Psoas muscle (tissue), 7 donors: ENCODE measurements at regions not wholly inside any gene's neighbourhood (a gene's known extent, or its start where the extent isn't known, plus 50 kb on each side); places are given as distances from the start of the nearest gene placed in this dataset.

Experiments
- ATAC-seq, 4 donors: fragments of 200-7000 bp; cut with Tn5 transposase; one replicate each; pipeline ENCODE4 v1.9.1; 2020; ENCODE audit warnings: moderate library complexity in 3 of 4, mild to moderate bottlenecking in 2 of 4
- DNase-seq, 2 donors: peaks; one replicate each; pipeline ENCODE4 v3.0.0-alpha.2; 2020
- H3K27ac ChIP-seq: fragments of 200-600 bp; one replicate; pipeline ENCODE4 v1.8.0; 2022
- H3K27me3 ChIP-seq, 3 donors: fragments of 200-600 bp in 1 of 3; one replicate each; pipeline versions ENCODE4 v1.6.1 to v1.8.0; 2013 to 2022; ENCODE audit warnings: low read length in 2 of 3, mild to moderate bottlenecking in 2 of 3, moderate library complexity in 1 of 3; ENCODE audit not compliant: insufficient read depth in 3 of 3
- H3K36me3 ChIP-seq, 2 donors: fragments of 200-600 bp in 1 of 2; one replicate each; pipeline versions ENCODE4 v1.6.1 to v1.8.0; 2013 to 2022; ENCODE audit warnings: low read depth in 1 of 2, mild to moderate bottlenecking in 1 of 2, moderate library complexity in 1 of 2; ENCODE audit not compliant: insufficient read depth in 1 of 2
- H3K4me1 ChIP-seq: fragments of 200-600 bp; one replicate; pipeline ENCODE4 v1.8.0; 2022
- H3K4me3 ChIP-seq: fragments of 200-600 bp; one replicate; pipeline ENCODE4 v1.8.0; 2022; ENCODE audit warnings: mild to moderate bottlenecking
- H3K9me3 ChIP-seq: fragments of 200-600 bp; one replicate; pipeline ENCODE4 v1.8.0; 2022
- WGBS, 3 donors: extraction: QIAGEN DNeasy Blood & Tissue Kit; methylation state at CpG; one replicate each; pipeline versions ENCODE4 v1.1.6 to v1.1.7; 2013; 5-methylcytosine and 5-hydroxymethylcytosine counted together
- intact Hi-C, 2 donors: fragments of 100-400 bp; cut with DNase I; formaldehyde crosslinking; loops; one replicate each; pipeline versions ENCODE4 v1.11.0 to v1.14.2; 2022
- TF ChIP-seq, protein P1 (sequence below): fragments of 200-600 bp; IDR thresholded peaks from one replicate; pipeline ENCODE4 v1.8.0; 2022; ENCODE audit warnings: antibody characterized with exemption
- donor health status: healthy with polysubstance abuse.
- donor health status: DM: no; HTN: no; CAD: no; lungs with moderate emphysema.
- donor health status: Bipolar disorder and iron deficiency.
- donor health status: healthy.
- donor health status: DM: yes; HTN: yes; CAD: no.
- donor health status: DM: no; HTN: no; CAD: no.
- donor health status: DM: yes; HTN: yes; CAD: no.

DNA sequence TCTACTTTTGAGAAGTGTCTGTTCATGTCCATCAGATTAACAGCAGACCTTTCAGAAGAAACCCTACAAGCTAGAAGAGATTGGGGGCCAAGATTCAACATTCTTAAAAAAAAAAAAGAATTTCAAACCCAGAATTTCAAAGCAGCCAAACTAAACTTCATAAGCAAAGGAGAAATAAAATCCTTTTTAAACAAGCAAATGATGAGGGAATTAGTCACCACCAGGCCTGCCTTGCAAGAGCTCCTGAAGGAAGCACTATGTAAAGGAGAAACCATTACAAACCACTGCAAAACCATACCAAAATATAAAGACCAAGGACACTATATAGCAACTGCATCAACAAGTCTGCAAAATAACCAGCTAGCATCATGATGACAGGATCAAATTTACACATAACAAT, 124.6 kb upstream of the PDE4D start:
- TF ChIP-seq, protein P1, sequence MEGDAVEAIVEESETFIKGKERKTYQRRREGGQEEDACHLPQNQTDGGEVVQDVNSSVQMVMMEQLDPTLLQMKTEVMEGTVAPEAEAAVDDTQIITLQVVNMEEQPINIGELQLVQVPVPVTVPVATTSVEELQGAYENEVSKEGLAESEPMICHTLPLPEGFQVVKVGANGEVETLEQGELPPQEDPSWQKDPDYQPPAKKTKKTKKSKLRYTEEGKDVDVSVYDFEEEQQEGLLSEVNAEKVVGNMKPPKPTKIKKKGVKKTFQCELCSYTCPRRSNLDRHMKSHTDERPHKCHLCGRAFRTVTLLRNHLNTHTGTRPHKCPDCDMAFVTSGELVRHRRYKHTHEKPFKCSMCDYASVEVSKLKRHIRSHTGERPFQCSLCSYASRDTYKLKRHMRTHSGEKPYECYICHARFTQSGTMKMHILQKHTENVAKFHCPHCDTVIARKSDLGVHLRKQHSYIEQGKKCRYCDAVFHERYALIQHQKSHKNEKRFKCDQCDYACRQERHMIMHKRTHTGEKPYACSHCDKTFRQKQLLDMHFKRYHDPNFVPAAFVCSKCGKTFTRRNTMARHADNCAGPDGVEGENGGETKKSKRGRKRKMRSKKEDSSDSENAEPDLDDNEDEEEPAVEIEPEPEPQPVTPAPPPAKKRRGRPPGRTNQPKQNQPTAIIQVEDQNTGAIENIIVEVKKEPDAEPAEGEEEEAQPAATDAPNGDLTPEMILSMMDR = no peak
- Histone ChIP-seq H3K27me3 (no peaks in the 10 kb centered on the region), H3K4me3 (no peak overlapping the region), H3K27ac (no peak overlapping the region), H3K36me3 (no peaks in the 10 kb centered on the region), H3K9me3 (no peaks in the 10 kb centered on the region), H3K4me1 (no peaks in the 10 kb centered on the region)
- ATAC-seq (no peak), DNase-seq (no peak)
- intact Hi-C loops = no loop called here

DNA sequence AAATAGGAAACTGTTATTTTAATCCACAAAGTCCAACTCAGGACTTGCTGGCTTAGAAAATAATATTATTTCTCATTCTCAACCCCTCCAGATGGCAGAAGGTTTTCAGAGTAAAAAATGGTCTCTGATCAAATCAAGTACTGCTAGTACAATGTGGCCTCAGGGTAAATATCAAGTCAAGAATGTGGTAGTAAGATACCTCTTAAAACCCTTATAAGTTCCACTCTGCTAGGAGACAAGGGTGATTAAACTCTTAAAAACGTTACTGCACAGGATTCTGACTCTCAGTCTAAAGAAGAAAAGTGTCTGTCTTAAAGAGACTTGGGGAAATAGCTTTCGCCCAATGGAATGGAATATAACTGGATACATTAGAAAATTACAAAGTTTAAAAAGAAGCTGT, 120.8 kb upstream of the PDE4D start:
- DNase-seq (no peak), ATAC-seq (no peak)
- TF ChIP-seq, protein P1 = no peak
- 61 to 70% (median 69%) methylated on average over 2 of the region's 2 CpGs for WGBS, 3 donors
- no peaks in the 10 kb centered on the region for H3K9me3 ChIP-seq
- no peaks in the 10 kb centered on the region for H3K4me1 ChIP-seq
- no peak overlapping the region for H3K4me3 ChIP-seq
- no peak overlapping the region for H3K27ac ChIP-seq
- no peaks in the 10 kb centered on the region for H3K36me3 ChIP-seq
- intact Hi-C loops = no loop called here
- no peaks in the 10 kb centered on the region for H3K27me3 ChIP-seq

DNA sequence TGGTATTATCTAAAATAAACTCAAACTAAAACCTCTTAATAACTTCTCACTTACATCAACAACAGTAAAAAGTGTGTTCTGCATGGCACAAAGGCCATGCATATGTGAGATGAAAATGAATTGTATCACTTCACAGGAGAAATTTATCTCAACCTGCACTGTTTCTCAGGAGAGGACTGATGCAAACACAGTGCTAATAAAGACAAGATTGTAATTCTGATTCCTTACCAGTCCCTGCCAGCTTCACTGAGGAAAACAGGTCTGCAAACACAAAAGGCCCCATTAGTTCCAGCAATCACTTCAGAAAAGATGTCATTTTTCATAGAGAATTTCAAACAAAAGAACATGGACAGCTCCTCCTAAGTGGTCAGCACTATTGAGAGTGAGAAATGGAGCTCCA, 117.3 kb upstream of the PDE4D start:
- H3K9me3 ChIP-seq = no peaks in the 10 kb centered on the region
- no peaks in the 10 kb centered on the region for H3K36me3 ChIP-seq
- no peaks in the 10 kb centered on the region for H3K4me1 ChIP-seq
- no peaks in the 10 kb centered on the region for H3K27me3 ChIP-seq
- H3K4me3 ChIP-seq = no peak overlapping the region
- H3K27ac ChIP-seq = no peak overlapping the region
- ATAC-seq (no peak), DNase-seq (no peak)
- intact Hi-C loops = no loop called here
- TF ChIP-seq, protein P1 = no peak

DNA sequence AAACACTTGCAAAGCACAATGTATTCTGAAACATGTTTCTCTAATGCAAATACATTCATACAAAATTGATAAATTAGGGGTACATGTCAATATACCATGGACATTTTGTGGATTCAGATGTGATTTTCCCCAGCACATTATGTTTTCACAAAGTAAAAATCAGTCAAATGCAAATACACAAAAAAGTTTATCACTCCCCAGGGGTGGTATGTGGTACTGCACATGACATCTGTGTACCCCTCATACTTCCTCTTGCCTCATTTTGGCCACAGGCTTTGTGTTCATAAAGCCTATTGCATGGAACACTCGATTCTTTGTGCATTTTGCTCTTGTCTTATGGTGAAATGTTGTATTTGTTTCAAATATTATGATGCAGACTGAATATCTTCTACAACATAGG, 116.8 kb upstream of the PDE4D start:
- TF ChIP-seq, protein P1 = no peak
- H3K36me3 ChIP-seq = no peaks in the 10 kb centered on the region
- ATAC-seq (no peak), DNase-seq (no peak)
- intact Hi-C loops = no loop called here
- WGBS, 3 donors = 51 to 64% (median 57%) methylated on average over 1 of the region's 1 CpG
- H3K27me3 ChIP-seq = no peaks in the 10 kb centered on the region
- H3K9me3 ChIP-seq = no peaks in the 10 kb centered on the region
- no peak overlapping the region for H3K27ac ChIP-seq
- no peak overlapping the region for H3K4me3 ChIP-seq
- H3K4me1 ChIP-seq = no peaks in the 10 kb centered on the region

DNA sequence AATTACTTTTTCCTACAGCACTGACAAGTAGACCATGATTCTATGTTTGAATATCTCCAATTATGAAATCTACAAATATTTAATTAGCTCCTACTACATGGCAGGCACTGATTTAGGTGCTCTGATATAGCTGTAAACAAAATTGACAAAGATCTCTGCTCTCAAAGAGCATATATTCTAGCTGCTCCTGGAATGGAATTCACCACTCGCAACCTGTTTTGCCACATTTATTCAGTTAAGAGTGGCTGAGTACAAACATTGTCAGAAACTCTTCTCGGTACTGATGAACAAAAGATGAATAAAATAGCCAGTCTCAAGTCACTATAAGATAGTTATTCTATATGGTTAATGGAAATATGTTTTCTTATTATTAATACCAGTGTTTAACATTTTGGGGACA, 114.2 kb upstream of the PDE4D start:
- no peaks in the 10 kb centered on the region for H3K36me3 ChIP-seq
- peaks cover 1% of the 10 kb centered on the region for H3K9me3 ChIP-seq
- intact Hi-C loops = no loop called here
- ATAC-seq = no peak
- 86 to 91% (median 91%) methylated on average over 2 of the region's 2 CpGs for WGBS, 3 donors
- no peak for DNase-seq
- H3K27me3 ChIP-seq = no peaks in the 10 kb centered on the region
- no peaks in the 10 kb centered on the region for H3K4me1 ChIP-seq
- H3K27ac ChIP-seq = no peak overlapping the region
- TF ChIP-seq, protein P1 = no peak
- H3K4me3 ChIP-seq = no peak overlapping the region
